GM10266 (cell line): ENCODE measurements at regions not wholly inside any gene's neighbourhood (a gene's known extent, or its start where the extent isn't known, plus 50 kb on each side); places are given as distances from the start of the nearest gene placed in this dataset.

Experiments used
- DNase-seq: peaks from one replicate; pipeline ENCODE4 v3.0.0; 2012; ENCODE audit errors: extremely low spot score
- TF ChIP-seq, protein P1 (sequence below): IDR thresholded peaks from 2 replicates; pipeline ENCODE4 v1.5.1; 2012; ENCODE audit warnings: mild to moderate bottlenecking, low read depth; ENCODE audit not compliant: control insufficient read depth, insufficient read depth; ENCODE audit errors: missing control alignments

DNA sequence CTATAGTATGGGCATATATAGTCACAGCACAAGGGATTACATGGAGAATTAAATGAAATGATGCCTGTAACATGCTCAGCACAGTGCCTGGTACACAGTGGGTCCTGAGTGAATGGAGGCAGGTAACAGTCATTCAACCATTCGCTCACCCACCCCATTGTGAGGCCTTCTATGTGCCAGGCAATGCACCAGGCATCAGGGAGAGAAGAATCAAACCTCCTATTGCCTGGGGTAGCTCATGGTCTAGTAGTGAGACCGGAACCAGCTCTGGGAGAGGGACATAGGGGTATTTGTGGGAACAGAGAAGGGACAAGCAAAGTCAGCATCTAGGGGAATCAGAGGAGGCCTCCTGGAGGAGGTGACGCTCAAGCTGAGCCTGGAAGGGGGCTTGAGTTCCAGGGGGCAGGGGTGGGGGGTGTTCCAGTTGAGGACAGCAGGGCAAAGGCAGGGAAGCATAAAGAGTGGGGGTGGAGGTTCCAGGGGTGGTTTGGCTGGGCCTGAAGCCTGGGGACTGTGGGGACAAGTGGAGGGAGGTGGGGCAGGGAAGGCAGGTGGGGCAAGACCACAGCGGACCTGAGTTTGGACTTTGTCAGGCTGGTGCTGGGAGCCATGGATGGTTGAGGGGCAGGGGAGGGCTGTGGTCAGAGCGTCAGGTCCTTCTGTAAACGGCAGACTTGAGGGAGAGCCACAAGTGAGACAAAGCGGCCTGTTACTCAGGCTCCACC, 591.6 kb downstream of the PTPRU start:
- no peak for DNase-seq
- TF ChIP-seq, protein P1, sequence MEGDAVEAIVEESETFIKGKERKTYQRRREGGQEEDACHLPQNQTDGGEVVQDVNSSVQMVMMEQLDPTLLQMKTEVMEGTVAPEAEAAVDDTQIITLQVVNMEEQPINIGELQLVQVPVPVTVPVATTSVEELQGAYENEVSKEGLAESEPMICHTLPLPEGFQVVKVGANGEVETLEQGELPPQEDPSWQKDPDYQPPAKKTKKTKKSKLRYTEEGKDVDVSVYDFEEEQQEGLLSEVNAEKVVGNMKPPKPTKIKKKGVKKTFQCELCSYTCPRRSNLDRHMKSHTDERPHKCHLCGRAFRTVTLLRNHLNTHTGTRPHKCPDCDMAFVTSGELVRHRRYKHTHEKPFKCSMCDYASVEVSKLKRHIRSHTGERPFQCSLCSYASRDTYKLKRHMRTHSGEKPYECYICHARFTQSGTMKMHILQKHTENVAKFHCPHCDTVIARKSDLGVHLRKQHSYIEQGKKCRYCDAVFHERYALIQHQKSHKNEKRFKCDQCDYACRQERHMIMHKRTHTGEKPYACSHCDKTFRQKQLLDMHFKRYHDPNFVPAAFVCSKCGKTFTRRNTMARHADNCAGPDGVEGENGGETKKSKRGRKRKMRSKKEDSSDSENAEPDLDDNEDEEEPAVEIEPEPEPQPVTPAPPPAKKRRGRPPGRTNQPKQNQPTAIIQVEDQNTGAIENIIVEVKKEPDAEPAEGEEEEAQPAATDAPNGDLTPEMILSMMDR: no peak

DNA sequence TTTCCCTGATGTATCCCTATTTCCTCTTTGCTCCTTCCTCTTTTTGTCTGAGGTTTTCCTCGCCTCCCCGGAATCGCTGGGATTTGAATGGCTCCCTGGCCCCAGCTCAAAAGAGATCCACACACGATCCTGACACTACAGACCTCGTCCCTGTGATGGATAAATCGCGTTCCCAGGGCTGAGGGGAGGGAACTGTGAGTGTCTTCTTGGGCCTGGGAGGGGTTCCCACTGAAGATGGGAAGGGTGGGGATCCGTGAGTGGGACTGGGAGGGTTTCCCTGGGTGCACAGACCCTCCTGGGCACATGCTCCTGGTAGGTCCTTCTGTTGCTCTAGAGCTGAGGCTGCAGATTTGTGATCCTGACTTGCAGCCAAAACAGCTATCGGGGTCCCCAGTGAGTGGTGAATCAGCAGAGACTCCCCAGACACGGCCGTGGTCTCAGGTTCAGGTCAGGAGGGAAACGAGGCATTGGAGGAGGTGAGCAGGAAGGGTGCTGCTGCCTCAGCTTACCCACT, 591.0 kb downstream of the PTPRU start:
- TF ChIP-seq, protein P1: no peak
- DNase-seq: no peak

DNA sequence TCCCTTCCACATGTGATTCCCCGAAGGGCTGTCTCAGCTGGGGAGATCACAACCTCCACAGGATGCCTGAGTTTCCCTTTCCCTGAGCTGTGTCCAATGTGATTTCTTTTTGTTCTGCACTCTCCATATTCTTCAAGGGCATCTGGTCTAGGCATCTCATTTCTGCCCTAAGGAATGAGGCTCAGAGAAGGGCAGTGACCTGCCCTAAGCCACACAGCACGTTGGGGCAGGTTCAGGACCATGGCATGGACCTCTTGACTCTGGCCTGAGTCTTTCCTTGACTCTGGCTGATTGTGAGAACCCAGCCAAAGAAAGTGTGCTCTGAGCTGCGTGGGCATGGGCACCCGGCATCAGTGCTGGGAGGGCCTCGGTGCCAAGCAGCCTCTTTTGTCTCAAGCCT, 590.3 kb downstream of the PTPRU start:
- no peak for DNase-seq
- TF ChIP-seq, protein P1: no peak

DNA sequence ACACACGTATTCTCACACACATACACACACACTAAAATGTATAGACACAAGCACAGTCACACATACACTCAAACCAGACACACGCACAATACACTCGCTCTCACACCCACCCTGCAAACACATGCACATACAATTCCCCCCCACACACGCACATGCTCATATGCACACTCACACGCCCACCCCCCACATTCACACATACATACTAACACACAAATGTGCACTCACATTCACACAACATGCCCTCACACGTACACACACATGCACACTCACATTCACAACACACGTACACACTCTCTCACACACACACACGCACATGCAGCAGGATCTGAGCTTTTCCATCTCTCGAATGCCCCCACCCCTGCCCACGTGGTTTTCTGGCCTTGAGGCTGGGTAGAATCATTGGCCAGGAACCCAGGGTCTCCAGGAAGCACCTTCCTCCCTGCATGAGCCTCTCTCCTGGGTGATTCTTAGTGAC, 589.7 kb downstream of the PTPRU start:
- TF ChIP-seq, protein P1: no peak
- DNase-seq: no peak

DNA sequence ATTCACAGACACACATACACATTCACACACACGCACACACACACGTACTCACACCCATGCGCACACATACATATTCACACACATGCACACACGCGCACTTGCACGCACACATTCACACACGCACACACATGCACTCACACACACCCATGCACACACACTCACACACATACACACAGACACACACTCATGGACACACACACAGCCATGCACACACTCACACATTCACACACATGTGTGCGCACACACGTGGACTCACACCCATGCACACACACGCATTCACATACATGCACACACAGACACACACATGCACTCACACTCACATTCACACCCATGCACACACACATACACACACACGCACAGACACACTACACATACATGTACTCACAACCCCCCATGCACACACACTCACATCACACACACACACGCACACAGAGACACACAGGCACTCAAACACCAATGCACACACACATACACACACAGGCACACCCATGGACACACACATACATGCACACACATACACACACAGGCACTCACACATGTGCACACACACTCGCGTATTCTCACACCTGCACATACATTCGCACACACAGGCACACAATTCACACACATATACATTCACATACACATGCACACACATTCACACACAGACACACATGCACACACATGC, 589.1 kb downstream of the PTPRU start:
- TF ChIP-seq, protein P1: no peak
- no peak for DNase-seq

DNA sequence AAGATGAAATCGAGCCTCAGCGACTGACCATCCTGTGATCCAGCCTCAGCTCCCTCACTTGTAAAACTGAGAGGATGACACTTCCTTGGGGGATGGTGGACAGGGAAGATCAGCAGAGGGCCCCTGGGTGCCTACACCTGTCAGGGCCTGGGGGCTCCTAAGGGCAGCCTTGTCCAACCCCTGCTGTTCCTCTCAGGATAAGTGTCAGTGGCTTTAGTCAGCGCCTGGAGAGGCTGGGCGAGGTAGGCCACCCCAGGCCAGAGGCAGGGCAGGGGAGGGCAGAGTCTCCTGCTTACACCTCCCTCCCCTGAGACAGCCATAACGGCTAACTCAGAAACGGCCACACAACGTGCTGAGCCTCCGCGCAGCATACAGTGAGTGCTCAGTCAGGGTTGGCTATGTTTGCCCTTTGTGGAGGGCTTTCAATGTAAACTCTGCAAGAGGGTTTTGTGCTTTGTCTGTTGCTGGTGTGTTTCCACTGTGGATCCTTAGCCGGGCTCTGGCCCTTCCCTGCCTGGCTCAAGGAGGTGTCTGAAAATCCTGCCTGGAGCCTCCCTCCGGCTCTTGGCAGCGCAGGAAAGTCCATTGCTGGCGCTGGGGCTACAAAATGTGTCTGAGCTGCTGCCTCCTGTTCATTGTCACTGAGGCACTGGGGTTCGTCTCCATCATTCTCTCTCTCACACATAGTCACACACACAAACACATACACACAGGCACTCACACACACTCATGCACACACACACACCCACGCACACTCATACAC, 588.4 kb downstream of the PTPRU start:
- no peak for DNase-seq
- TF ChIP-seq, protein P1: no peak
